T47D (cell line): ENCODE measurements at regions not wholly inside any gene's neighbourhood (a gene's known extent, or its start where the extent isn't known, plus 50 kb on each side); places are given as distances from the start of the nearest gene placed in this dataset.

Experiments used
- DNase-seq, 2 experiments: peaks; one replicate each; pipeline versions ENCODE4 v3.0.0 to v3.0.0-alpha.2; 2011 to 2012; ENCODE audit warnings: low read depth in 1 of 2, low spot score in 1 of 2
- JUND ChIP-seq: IDR thresholded peaks from 2 replicates; pipeline ENCODE4 v1.6.1; 2012; ENCODE audit warnings: low read depth
- in situ Hi-C: cut with HindIII; loops from 2 replicates; pipeline ENCODE4 v1.10.0; 2016; ENCODE audit warnings: low sequenced_read_pairs, low pct_unique_long_range_greater_than_20kb

GRCh38 chr4:157447195-157447594 is 226.7 kb downstream of the GRIA2 start:
- DNase-seq: no peak
- in situ Hi-C loops: no loop called here
- TF ChIP-seq JUND: no peak

- DNase-seq: no peak
- no peak for TF ChIP-seq JUND
- in situ Hi-C loops: no loop called here
Measured at GRCh38 chr4:157444014-157444413, 223.5 kb downstream of the GRIA2 start.

GRCh38 chr4:157443537-157443936 is 223.0 kb downstream of the GRIA2 start:
- TF ChIP-seq JUND: no peak
- in situ Hi-C loops: no loop called here
- DNase-seq: no peak

GRCh38 chr4:157425897-157426296 is 205.4 kb downstream of the GRIA2 start:
- in situ Hi-C loops: no loop called here
- TF ChIP-seq JUND: no peak
- DNase-seq: no peak

GRCh38 chr4:157423526-157424020 is 203.0 kb downstream of the GRIA2 start:
- in situ Hi-C loops: no loop called here
- TF ChIP-seq JUND: no peak

GRCh38 chr4:157421365-157421764 is 200.8 kb downstream of the GRIA2 start:
- TF ChIP-seq JUND: no peak
- no peak for DNase-seq

More at GRCh38 chr4:157423526-157424020, 203.0 kb downstream of the GRIA2 start:
- DNase-seq: no peak

More at GRCh38 chr4:157421365-157421764, 200.8 kb downstream of the GRIA2 start:
- in situ Hi-C loops: no loop called here
